ENCODE measurements at regions not wholly inside any gene's neighbourhood (a gene's known extent, or its start where the extent isn't known, plus 50 kb on each side); places are given as distances from the start of the nearest gene placed in this dataset.
A peak's percentile ranks its signal among the peaks of the same experiment; 100 is the strongest.

DNA sequence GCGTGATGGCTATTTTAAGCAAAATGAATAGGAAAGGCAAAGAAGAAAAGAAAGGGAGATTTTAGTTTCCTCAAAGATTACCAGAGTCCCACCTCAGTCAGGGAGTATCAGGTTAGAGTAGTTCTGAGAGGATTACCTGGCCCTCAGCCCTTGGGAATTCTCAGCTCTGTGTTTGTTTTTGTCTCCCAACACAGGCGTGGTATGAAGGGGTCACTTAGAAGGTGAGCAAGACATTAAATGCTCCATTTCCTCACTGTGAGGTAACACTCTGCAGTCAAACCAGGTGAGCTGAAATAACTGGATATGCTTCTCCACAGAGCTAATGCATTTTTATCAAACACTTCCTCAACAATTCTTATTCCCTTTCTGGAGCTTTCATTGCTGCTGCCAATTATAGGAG, 232.2 kb downstream of the IKZF2 start:
- H3K4me1 Mint-ChIP-seq, result peaks cover 48% of the 10 kb centered on the region
- no peaks in the 10 kb centered on the region for H3K27me3 ChIP-seq (ENCODE audit: insufficient read depth)

More for the DNA sequence above, 232.2 kb downstream of the IKZF2 start:
- H3K9me2 ChIP-seq (ENCODE audit: insufficient read depth), result no peaks in the 10 kb centered on the region; the same call in 1 of the 2 replicates
- no peak overlapping the region for H3K4me3 ChIP-seq
- TF ChIP-seq NANOG (IDR thresholded peaks at IDR 0.05; ENCODE audit: borderline replicate concordance) (no peak), STAT1 (IDR thresholded peaks at IDR 0.05; ENCODE audit: unreplicated experiment) (no peak), JUNB (IDR thresholded peaks at IDR 0.05; ENCODE audit: unreplicated experiment) (no peak), ZNF331 (CRISPR knock-in tag; IDR thresholded peaks at IDR 0.05; ENCODE audit: low read depth) (no peak), ETS1 (IDR thresholded peaks at IDR 0.05) (no peak), EZH2 (IDR thresholded peaks at IDR 0.05; ENCODE audit: low read depth, unreplicated experiment) (no peak), EZH2phosphoT487 (IDR thresholded peaks at IDR 0.05; ENCODE audit: unreplicated experiment) (no peak), POLR2AphosphoS5 (IDR thresholded peaks at IDR 0.05; ENCODE audit: low read depth) (no peak), CREB1 (CRISPR knock-in tag; IDR thresholded peaks at IDR 0.05; ENCODE audit: low read depth) (no peak), ZNF114 (CRISPR knock-in tag; IDR thresholded peaks at IDR 0.05) (no peak)
- TF ChIP-seq, protein P1, sequence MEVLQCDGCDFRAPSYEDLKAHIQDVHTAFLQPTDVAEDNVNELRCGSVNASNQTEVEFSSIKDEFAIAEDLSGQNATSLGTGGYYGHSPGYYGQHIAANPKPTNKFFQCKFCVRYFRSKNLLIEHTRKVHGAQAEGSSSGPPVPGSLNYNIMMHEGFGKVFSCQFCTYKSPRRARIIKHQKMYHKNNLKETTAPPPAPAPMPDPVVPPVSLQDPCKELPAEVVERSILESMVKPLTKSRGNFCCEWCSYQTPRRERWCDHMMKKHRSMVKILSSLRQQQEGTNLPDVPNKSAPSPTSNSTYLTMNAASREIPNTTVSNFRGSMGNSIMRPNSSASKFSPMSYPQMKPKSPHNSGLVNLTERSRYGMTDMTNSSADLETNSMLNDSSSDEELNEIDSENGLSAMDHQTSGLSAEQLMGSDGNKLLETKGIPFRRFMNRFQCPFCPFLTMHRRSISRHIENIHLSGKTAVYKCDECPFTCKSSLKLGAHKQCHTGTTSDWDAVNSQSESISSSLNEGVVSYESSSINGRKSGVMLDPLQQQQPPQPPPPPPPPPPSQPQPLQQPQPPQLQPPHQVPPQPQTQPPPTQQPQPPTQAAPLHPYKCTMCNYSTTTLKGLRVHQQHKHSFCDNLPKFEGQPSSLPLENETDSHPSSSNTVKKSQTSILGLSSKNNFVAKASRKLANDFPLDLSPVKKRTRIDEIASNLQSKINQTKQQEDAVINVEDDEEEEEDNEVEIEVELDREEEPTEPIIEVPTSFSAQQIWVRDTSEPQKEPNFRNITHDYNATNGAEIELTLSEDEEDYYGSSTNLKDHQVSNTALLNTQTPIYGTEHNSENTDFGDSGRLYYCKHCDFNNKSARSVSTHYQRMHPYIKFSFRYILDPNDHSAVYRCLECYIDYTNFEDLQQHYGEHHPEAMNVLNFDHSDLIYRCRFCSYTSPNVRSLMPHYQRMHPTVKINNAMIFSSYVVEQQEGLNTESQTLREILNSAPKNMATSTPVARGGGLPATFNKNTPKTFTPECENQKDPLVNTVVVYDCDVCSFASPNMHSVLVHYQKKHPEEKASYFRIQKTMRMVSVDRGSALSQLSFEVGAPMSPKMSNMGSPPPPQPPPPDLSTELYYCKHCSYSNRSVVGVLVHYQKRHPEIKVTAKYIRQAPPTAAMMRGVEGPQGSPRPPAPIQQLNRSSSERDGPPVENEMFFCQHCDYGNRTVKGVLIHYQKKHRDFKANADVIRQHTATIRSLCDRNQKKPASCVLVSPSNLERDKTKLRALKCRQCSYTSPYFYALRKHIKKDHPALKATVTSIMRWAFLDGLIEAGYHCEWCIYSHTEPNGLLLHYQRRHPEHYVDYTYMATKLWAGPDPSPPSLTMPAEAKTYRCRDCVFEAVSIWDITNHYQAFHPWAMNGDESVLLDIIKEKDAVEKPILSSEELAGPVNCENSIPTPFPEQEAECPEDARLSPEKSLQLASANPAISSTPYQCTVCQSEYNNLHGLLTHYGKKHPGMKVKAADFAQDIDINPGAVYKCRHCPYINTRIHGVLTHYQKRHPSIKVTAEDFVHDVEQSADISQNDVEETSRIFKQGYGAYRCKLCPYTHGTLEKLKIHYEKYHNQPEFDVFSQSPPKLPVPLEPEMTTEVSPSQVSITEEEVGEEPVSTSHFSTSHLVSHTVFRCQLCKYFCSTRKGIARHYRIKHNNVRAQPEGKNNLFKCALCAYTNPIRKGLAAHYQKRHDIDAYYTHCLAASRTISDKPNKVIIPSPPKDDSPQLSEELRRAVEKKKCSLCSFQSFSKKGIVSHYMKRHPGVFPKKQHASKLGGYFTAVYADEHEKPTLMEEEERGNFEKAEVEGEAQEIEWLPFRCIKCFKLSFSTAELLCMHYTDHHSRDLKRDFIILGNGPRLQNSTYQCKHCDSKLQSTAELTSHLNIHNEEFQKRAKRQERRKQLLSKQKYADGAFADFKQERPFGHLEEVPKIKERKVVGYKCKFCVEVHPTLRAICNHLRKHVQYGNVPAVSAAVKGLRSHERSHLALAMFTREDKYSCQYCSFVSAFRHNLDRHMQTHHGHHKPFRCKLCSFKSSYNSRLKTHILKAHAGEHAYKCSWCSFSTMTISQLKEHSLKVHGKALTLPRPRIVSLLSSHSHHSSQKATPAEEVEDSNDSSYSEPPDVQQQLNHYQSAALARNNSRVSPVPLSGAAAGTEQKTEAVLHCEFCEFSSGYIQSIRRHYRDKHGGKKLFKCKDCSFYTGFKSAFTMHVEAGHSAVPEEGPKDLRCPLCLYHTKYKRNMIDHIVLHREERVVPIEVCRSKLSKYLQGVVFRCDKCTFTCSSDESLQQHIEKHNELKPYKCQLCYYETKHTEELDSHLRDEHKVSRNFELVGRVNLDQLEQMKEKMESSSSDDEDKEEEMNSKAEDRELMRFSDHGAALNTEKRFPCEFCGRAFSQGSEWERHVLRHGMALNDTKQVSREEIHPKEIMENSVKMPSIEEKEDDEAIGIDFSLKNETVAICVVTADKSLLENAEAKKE (CRISPR knock-in tag; IDR thresholded peaks at IDR 0.05), result no peak
- TF ChIP-seq, protein P2, sequence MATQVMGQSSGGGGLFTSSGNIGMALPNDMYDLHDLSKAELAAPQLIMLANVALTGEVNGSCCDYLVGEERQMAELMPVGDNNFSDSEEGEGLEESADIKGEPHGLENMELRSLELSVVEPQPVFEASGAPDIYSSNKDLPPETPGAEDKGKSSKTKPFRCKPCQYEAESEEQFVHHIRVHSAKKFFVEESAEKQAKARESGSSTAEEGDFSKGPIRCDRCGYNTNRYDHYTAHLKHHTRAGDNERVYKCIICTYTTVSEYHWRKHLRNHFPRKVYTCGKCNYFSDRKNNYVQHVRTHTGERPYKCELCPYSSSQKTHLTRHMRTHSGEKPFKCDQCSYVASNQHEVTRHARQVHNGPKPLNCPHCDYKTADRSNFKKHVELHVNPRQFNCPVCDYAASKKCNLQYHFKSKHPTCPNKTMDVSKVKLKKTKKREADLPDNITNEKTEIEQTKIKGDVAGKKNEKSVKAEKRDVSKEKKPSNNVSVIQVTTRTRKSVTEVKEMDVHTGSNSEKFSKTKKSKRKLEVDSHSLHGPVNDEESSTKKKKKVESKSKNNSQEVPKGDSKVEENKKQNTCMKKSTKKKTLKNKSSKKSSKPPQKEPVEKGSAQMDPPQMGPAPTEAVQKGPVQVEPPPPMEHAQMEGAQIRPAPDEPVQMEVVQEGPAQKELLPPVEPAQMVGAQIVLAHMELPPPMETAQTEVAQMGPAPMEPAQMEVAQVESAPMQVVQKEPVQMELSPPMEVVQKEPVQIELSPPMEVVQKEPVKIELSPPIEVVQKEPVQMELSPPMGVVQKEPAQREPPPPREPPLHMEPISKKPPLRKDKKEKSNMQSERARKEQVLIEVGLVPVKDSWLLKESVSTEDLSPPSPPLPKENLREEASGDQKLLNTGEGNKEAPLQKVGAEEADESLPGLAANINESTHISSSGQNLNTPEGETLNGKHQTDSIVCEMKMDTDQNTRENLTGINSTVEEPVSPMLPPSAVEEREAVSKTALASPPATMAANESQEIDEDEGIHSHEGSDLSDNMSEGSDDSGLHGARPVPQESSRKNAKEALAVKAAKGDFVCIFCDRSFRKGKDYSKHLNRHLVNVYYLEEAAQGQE (IDR thresholded peaks at IDR 0.05; ENCODE audit: unreplicated experiment), result no peak
- TF ChIP-seq, protein P3, sequence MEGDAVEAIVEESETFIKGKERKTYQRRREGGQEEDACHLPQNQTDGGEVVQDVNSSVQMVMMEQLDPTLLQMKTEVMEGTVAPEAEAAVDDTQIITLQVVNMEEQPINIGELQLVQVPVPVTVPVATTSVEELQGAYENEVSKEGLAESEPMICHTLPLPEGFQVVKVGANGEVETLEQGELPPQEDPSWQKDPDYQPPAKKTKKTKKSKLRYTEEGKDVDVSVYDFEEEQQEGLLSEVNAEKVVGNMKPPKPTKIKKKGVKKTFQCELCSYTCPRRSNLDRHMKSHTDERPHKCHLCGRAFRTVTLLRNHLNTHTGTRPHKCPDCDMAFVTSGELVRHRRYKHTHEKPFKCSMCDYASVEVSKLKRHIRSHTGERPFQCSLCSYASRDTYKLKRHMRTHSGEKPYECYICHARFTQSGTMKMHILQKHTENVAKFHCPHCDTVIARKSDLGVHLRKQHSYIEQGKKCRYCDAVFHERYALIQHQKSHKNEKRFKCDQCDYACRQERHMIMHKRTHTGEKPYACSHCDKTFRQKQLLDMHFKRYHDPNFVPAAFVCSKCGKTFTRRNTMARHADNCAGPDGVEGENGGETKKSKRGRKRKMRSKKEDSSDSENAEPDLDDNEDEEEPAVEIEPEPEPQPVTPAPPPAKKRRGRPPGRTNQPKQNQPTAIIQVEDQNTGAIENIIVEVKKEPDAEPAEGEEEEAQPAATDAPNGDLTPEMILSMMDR (conservative IDR thresholded peaks at IDR 0.05; ENCODE audit: low read depth in 2 of 2), result no peak
- peaks cover 10% of the 10 kb centered on the region; the same call in 1 of the 2 replicates for H3K4me1 ChIP-seq (ENCODE audit: insufficient read depth)
- H3K4me3 Mint-ChIP-seq, result no peak overlapping the region
- H3K27ac ChIP-seq (ENCODE audit: low read depth), result no peak overlapping the region
- H3K27me3 Mint-ChIP-seq (ENCODE audit: insufficient read depth, low read depth, poor library complexity), result peaks cover 4% of the 10 kb centered on the region
- no peaks in the 10 kb centered on the region for H4K20me1 ChIP-seq (replicated peaks; ENCODE audit: insufficient read depth)
- ATAC-seq, result peak; percentile 62
- H3K27ac Mint-ChIP-seq, result no peak overlapping the region
- H3K9me3 Mint-ChIP-seq, result no peaks in the 10 kb centered on the region
- no peaks in the 10 kb centered on the region for H3K79me2 ChIP-seq (replicated peaks; ENCODE audit: insufficient read depth)
- H3K36me3 ChIP-seq (ENCODE audit: insufficient read depth), result no peaks in the 10 kb centered on the region
- no peak overlapping the region for H3K4me2 ChIP-seq
- H3F3A ChIP-seq (replicated peaks; ENCODE audit: low read depth), result no peaks in the 10 kb centered on the region
- no peak for DNase-seq (ENCODE audit: low spot score)
- no peaks in the 10 kb centered on the region for H3K36me3 Mint-ChIP-seq (ENCODE audit: low read depth)
- H2AFZ ChIP-seq, result no peak overlapping the region

All from GM23338 (cell line).